Liver (tissue), 8 donors: ENCODE measurements at regions not wholly inside any gene's neighbourhood (a gene's known extent, or its start where the extent isn't known, plus 50 kb on each side); places are given as distances from the start of the nearest gene placed in this dataset.

Experiments used
- DNase-seq: peaks from one replicate; pipeline ENCODE4 v3.0.0-alpha.2; 2017; ENCODE audit warnings: low spot score
- H3K27ac ChIP-seq, 2 donors: one replicate each; pipeline ENCODE4 v1.7.0; 2013; ENCODE audit warnings: inconsistent platforms in 2 of 2, low read length in 2 of 2, control low read depth in 1 of 2, low read depth in 1 of 2, mild to moderate bottlenecking in 1 of 2
- H3K27me3 ChIP-seq, 4 donors: one replicate each; pipeline versions ENCODE4 v1.6.1 to v1.7.0; 2013; ENCODE audit warnings: low read length in 3 of 4, inconsistent platforms in 1 of 4, mild to moderate bottlenecking in 1 of 4, moderate library complexity in 1 of 4; ENCODE audit not compliant: control insufficient read depth in 4 of 4, insufficient read depth in 4 of 4
- H3K36me3 ChIP-seq, 4 donors: one replicate each; pipeline versions ENCODE4 v1.6.1 to v1.7.0; 2013; ENCODE audit warnings: low read length in 3 of 4, mild to moderate bottlenecking in 3 of 4, low read depth in 1 of 4, moderate library complexity in 1 of 4; ENCODE audit not compliant: control insufficient read depth in 4 of 4, insufficient read depth in 3 of 4
- H3K4me1 ChIP-seq, 4 donors: one replicate each; pipeline versions ENCODE4 v1.6.1 to v1.7.0; 2013; ENCODE audit warnings: low read length in 3 of 4, mild to moderate bottlenecking in 3 of 4, moderate library complexity in 1 of 4; ENCODE audit not compliant: control insufficient read depth in 4 of 4, insufficient read depth in 4 of 4
- H3K4me3 ChIP-seq, 3 donors: one replicate each; pipeline versions ENCODE4 v1.6.1 to v1.7.0; 2013; ENCODE audit warnings: low read length in 3 of 3, control low read depth in 1 of 3, low read depth in 1 of 3, mild to moderate bottlenecking in 1 of 3
- H3K9ac ChIP-seq, 2 donors: one replicate each; pipeline ENCODE4 v1.7.0; 2013; ENCODE audit warnings: low read length in 2 of 2, mild to moderate bottlenecking in 2 of 2, moderate library complexity in 2 of 2, control low read depth in 1 of 2, low read depth in 1 of 2
- H3K9me3 ChIP-seq, 4 donors: one replicate each; pipeline versions ENCODE4 v1.6.1 to v1.7.0; 2013; ENCODE audit warnings: low read length in 3 of 4; ENCODE audit not compliant: control insufficient read depth in 4 of 4
- EGR1 ChIP-seq, 2 donors: IDR thresholded peaks; 2 replicates each; pipeline ENCODE4 v1.6.1; 2016 to 2018; ENCODE audit warnings: antibody characterized with exemption in 2 of 2, low read depth in 2 of 2
- FOXA1 ChIP-seq: IDR thresholded peaks from 2 replicates; pipeline ENCODE4 v1.6.1; 2016; ENCODE audit warnings: antibody characterized with exemption
- FOXA2 ChIP-seq: IDR thresholded peaks from 2 replicates; pipeline ENCODE4 v1.6.1; 2016; ENCODE audit warnings: antibody characterized with exemption
- GABPA ChIP-seq, 2 donors: IDR thresholded peaks in 1 of 2; conservative IDR thresholded peaks in 1 of 2; 2 replicates each; pipeline ENCODE4 v1.6.1; 2016; ENCODE audit warnings: antibody characterized with exemption in 2 of 2, mild to moderate bottlenecking in 1 of 2, moderate library complexity in 1 of 2
- HNF4A ChIP-seq, 2 donors: conservative IDR thresholded peaks; 2 replicates each; pipeline ENCODE4 v1.6.1; 2016; ENCODE audit warnings: antibody characterized with exemption in 2 of 2, mild to moderate bottlenecking in 2 of 2
- HNF4G ChIP-seq: IDR thresholded peaks from 2 replicates; pipeline ENCODE4 v1.6.1; 2016; ENCODE audit warnings: antibody characterized with exemption
- JUND ChIP-seq, 2 donors: IDR thresholded peaks; 2 replicates each; pipeline ENCODE4 v1.6.1; 2016; ENCODE audit warnings: antibody characterized with exemption in 2 of 2
- NR2F2 ChIP-seq: IDR thresholded peaks from 2 replicates; pipeline ENCODE4 v1.6.1; 2016; ENCODE audit warnings: antibody characterized with exemption
- RAD21 ChIP-seq, 2 donors: IDR thresholded peaks; 2 replicates each; pipeline ENCODE4 v1.6.1; 2016; ENCODE audit warnings: antibody characterized with exemption in 2 of 2, mild to moderate bottlenecking in 2 of 2
- REST ChIP-seq: IDR thresholded peaks from 2 replicates; pipeline ENCODE4 v1.6.1; 2016; ENCODE audit warnings: antibody characterized with exemption, mild to moderate bottlenecking
- RXRA ChIP-seq, 2 donors: IDR thresholded peaks; 2 replicates each; pipeline ENCODE4 v1.6.1; 2017 to 2018; ENCODE audit warnings: antibody characterized with exemption in 2 of 2, mild to moderate bottlenecking in 1 of 2
- SP1 ChIP-seq: IDR thresholded peaks from 2 replicates; pipeline ENCODE4 v1.6.1; 2018; ENCODE audit warnings: antibody characterized with exemption, mild to moderate bottlenecking
- TAF1 ChIP-seq: conservative IDR thresholded peaks from 2 replicates; pipeline ENCODE4 v1.6.1; 2016; ENCODE audit warnings: antibody characterized with exemption, mild to moderate bottlenecking
- YY1 ChIP-seq: IDR thresholded peaks from 2 replicates; pipeline ENCODE4 v1.6.1; 2016; ENCODE audit warnings: antibody characterized with exemption, mild to moderate bottlenecking
- WGBS: extraction: QIAGEN DNeasy Blood & Tissue Kit; methylation state at CpG from one replicate; pipeline ENCODE4 v1.1.7; 2013; 5-methylcytosine and 5-hydroxymethylcytosine counted together
- TF ChIP-seq, protein P1 (sequence below): IDR thresholded peaks from 2 replicates; pipeline ENCODE4 v1.6.1; 2016; ENCODE audit warnings: antibody characterized with exemption
- TF ChIP-seq, protein P2 (sequence below): IDR thresholded peaks from 2 replicates; pipeline ENCODE4 v1.6.1; 2016; ENCODE audit warnings: antibody characterized with exemption
- TF ChIP-seq, protein P3 (sequence below): fragments of 150-350 bp; IDR thresholded peaks from 2 replicates; pipeline ENCODE4 v1.5.1; 2017; ENCODE audit warnings: improper control_type of control experiment, low read depth, low read length; ENCODE audit not compliant: missing input control
- TF ChIP-seq, protein P4 (sequence below): IDR thresholded peaks from 2 replicates; pipeline ENCODE4 v1.6.1; 2016; ENCODE audit warnings: antibody characterized with exemption
- donor health status: healthy.
- donor health status: healthy.
- donor health status: healthy.
- donor health status: healthy.
- donor health status: healthy.

- H3K9me3 ChIP-seq = no peaks in the 10 kb centered on the region
- 72% methylated on average over 2 of the region's 2 CpGs for WGBS
- no peak overlapping the region for H3K9ac ChIP-seq
- H3K27ac ChIP-seq = no peak overlapping the region
- no peaks in the 10 kb centered on the region for H3K27me3 ChIP-seq
- H3K36me3 ChIP-seq = no peaks in the 10 kb centered on the region
- DNase-seq = no peak
- H3K4me3 ChIP-seq = no peak overlapping the region
- H3K4me1 ChIP-seq = no peaks in the 10 kb centered on the region
- TF ChIP-seq TAF1 (no peak), HNF4G (no peak), RAD21 (IDR thresholded peaks at IDR 0.05) (no peak), SP1 (no peak), REST (no peak)
- TF ChIP-seq, protein P1, sequence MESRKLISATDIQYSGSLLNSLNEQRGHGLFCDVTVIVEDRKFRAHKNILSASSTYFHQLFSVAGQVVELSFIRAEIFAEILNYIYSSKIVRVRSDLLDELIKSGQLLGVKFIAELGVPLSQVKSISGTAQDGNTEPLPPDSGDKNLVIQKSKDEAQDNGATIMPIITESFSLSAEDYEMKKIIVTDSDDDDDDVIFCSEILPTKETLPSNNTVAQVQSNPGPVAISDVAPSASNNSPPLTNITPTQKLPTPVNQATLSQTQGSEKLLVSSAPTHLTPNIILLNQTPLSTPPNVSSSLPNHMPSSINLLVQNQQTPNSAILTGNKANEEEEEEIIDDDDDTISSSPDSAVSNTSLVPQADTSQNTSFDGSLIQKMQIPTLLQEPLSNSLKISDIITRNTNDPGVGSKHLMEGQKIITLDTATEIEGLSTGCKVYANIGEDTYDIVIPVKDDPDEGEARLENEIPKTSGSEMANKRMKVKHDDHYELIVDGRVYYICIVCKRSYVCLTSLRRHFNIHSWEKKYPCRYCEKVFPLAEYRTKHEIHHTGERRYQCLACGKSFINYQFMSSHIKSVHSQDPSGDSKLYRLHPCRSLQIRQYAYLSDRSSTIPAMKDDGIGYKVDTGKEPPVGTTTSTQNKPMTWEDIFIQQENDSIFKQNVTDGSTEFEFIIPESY = no peak
Measured at GRCh38 chr2:161085149-161085548, 75.1 kb upstream of the TANK start.

DNA sequence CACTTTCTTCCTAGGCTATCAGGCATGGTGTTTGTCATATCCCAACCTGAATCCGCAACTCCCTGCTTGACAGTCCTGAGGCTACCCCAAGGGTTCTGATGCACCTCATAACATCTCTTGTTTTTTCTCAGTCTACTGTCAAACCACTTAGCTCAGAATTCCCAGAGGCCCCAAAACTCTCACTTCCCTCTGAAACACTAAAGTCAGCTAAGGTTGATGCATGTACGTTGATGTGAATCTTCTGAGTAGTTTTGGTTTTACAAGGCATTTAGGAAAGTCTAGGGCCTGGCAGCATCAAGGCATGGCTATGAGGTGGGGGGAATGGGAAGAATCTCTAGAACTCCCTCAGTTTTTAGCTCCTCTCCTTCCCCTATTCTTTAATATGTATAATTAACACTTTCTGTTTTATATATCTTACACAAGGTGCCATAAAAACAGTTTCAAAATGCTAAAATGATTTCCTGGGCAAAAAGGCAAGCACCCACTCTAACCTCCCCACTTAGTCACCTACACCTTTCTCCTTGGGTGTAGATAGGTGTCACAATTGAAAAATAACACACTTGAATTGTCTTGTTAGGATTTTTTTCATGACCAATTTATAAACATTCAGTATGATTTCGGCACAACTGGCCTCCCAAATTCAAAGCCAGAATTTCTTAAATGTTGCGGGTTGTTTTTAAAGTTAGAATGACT is 71.4 kb upstream of the TANK start:
- Histone ChIP-seq H3K9ac (no peak overlapping the region), H3K27ac (no peak overlapping the region), H3K9me3 (no peaks in the 10 kb centered on the region), H3K36me3 (no peaks in the 10 kb centered on the region), H3K27me3 (no peaks in the 10 kb centered on the region), H3K4me1 (no peaks in the 10 kb centered on the region), H3K4me3 (no peak overlapping the region)
- 92% methylated on average over 4 of the region's 4 CpGs for WGBS
- TF ChIP-seq, protein P2, sequence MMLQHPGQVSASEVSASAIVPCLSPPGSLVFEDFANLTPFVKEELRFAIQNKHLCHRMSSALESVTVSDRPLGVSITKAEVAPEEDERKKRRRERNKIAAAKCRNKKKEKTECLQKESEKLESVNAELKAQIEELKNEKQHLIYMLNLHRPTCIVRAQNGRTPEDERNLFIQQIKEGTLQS = no peak
- TF ChIP-seq YY1 (no peak), GABPA (IDR thresholded peaks at IDR 0.05 in 1 of 2, conservative IDR thresholded peaks at IDR 0.05 in 1 of 2) (no peak), RXRA (IDR thresholded peaks at IDR 0.05) (no peak), FOXA2 (no peak), FOXA1 (no peak), SP1 (no peak), RAD21 (IDR thresholded peaks at IDR 0.05) (no peak), HNF4G (no peak), EGR1 (IDR thresholded peaks at IDR 0.05; ENCODE audit: low read depth in 2 of 2) (no peak), REST (no peak), NR2F2 (no peak), TAF1 (no peak), HNF4A (conservative IDR thresholded peaks at IDR 0.05) (no peak), JUND (IDR thresholded peaks at IDR 0.05) (no peak)
- TF ChIP-seq, protein P1 = no peak
- TF ChIP-seq, protein P3, sequence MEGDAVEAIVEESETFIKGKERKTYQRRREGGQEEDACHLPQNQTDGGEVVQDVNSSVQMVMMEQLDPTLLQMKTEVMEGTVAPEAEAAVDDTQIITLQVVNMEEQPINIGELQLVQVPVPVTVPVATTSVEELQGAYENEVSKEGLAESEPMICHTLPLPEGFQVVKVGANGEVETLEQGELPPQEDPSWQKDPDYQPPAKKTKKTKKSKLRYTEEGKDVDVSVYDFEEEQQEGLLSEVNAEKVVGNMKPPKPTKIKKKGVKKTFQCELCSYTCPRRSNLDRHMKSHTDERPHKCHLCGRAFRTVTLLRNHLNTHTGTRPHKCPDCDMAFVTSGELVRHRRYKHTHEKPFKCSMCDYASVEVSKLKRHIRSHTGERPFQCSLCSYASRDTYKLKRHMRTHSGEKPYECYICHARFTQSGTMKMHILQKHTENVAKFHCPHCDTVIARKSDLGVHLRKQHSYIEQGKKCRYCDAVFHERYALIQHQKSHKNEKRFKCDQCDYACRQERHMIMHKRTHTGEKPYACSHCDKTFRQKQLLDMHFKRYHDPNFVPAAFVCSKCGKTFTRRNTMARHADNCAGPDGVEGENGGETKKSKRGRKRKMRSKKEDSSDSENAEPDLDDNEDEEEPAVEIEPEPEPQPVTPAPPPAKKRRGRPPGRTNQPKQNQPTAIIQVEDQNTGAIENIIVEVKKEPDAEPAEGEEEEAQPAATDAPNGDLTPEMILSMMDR = no peak
- TF ChIP-seq, protein P4, sequence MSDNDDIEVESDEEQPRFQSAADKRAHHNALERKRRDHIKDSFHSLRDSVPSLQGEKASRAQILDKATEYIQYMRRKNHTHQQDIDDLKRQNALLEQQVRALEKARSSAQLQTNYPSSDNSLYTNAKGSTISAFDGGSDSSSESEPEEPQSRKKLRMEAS = no peak
- no peak for DNase-seq
